ENCODE measurements at regions not wholly inside any gene's neighbourhood (a gene's known extent, or its start where the extent isn't known, plus 50 kb on each side); places are given as distances from the start of the nearest gene placed in this dataset.
"Not testable (repeated sequence)": the region's sequence is repeated elsewhere in the genome, so short reads cannot be mapped to it uniquely, and the experiment has no call there.

DNA sequence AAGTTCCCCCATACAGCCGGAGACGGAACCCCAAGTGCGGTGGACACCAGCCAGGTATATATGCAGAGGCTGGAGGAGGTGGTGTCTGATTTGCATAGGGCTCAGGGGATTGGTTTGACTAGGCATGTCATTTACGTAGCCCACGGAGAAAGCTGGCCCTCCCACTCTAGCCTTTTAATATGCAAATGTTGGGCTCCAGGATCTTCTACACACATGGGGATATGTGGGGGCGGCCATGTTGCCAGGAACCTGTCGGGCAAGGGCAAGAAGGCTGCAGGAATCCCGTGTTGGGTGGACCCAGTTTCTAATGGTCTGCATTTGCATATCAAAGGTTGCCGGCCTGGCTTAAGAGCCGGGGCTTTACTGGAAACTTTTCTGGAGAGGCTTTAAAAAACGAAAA lies 57.4 kb downstream of the FTHL17 start:
- peaks cover 15% of the 10 kb centered on the region for H3K9me3 Mint-ChIP-seq (ENCODE audit: low read depth)
- not testable (repeated sequence) for H3K4me1 Mint-ChIP-seq (ENCODE audit: low read depth); H3K27me3 Mint-ChIP-seq (ENCODE audit: low read depth); DNase-seq (ENCODE audit: low spot score); H3K27ac Mint-ChIP-seq (ENCODE audit: unreplicated experiment); H3K4me3 Mint-ChIP-seq (ENCODE audit: unreplicated experiment); H3K36me3 Mint-ChIP-seq (ENCODE audit: low read depth)

DNA sequence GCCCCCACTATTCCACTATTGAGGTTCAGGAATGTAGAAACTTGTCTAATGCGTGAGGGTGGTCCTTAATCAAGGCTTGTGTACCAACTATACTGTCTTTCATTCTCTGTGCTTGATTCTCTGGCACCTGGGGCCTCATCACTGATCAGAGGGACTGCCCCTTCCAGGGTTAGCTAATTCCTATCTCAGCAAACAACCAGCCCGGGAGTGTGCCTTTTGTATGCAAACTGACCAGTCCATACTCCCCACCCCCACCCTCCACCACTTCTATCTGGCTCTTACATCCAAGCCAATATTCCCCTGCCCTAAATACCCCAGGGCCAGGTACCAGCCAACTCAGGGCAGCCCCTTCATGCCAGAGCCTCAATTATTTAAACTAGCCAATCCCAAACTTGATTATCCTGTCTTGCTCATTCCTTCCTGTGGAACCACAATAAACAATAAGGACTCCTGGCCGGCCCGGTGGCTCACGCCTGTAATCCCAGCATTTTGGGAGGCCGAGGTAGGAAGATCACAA lies 59.3 kb downstream of the FTHL17 start:
- Mint-ChIP-seq H3K4me1 (ENCODE audit: low read depth) (no peaks in the 10 kb centered on the region), H3K27ac (ENCODE audit: unreplicated experiment) (no peak overlapping the region), H3K4me3 (ENCODE audit: unreplicated experiment) (no peak overlapping the region), H3K9me3 (ENCODE audit: low read depth) (peaks cover 10% of the 10 kb centered on the region), H3K36me3 (ENCODE audit: low read depth) (no peaks in the 10 kb centered on the region), H3K27me3 (ENCODE audit: low read depth) (peaks cover 2% of the 10 kb centered on the region)
- DNase-seq (ENCODE audit: low spot score): no peak
- TF ChIP-seq, protein P1, sequence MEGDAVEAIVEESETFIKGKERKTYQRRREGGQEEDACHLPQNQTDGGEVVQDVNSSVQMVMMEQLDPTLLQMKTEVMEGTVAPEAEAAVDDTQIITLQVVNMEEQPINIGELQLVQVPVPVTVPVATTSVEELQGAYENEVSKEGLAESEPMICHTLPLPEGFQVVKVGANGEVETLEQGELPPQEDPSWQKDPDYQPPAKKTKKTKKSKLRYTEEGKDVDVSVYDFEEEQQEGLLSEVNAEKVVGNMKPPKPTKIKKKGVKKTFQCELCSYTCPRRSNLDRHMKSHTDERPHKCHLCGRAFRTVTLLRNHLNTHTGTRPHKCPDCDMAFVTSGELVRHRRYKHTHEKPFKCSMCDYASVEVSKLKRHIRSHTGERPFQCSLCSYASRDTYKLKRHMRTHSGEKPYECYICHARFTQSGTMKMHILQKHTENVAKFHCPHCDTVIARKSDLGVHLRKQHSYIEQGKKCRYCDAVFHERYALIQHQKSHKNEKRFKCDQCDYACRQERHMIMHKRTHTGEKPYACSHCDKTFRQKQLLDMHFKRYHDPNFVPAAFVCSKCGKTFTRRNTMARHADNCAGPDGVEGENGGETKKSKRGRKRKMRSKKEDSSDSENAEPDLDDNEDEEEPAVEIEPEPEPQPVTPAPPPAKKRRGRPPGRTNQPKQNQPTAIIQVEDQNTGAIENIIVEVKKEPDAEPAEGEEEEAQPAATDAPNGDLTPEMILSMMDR (IDR thresholded peaks at IDR 0.05): no peak

DNA sequence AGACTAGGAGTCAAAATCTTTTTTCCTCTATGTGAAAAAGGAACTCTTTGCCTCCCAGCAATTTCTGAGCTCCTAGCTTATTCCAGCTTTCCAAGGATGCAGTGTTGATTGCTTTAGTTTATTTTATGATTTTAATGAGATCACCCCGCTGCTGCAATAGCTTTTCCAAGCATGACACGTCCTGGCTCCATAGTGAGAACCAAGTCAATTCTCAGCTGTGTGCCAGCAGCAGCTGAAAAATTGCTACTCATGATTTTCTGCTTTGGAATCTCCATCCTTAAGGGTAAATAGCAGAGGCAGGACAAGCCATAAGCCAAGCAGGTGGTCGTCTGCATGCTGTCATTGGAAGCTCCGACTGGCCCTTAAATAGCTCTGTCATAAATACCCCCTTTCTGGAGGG lies 64.5 kb downstream of the FTHL17 start:
- no peak overlapping the region for H3K27ac Mint-ChIP-seq (ENCODE audit: unreplicated experiment)

DNA sequence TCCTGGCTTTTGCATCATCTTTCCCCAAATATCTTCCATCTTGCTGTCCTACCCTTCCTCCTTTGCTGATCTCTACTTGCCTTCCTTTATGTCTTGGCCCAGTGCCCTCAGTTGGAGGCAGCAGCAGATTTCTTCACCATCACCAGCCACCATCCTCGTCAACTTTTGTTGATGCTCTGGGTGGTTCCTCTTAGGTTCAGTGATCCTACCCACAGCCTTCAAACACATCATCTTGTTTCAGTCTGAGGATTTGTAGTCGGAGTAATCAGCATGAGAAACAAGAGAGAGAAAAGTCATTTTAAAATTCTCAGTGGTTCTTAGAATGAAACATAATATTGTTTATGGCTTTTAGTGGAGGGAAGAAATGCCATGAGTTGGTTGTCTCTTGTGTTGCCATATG lies 65.8 kb downstream of the FTHL17 start:
- Mint-ChIP-seq H3K27me3 (ENCODE audit: low read depth) (peaks cover 8% of the 10 kb centered on the region), H3K9me3 (ENCODE audit: low read depth) (peaks cover 2% of the 10 kb centered on the region), H3K36me3 (ENCODE audit: low read depth) (no peaks in the 10 kb centered on the region), H3K27ac (ENCODE audit: unreplicated experiment) (no peak overlapping the region), H3K4me1 (ENCODE audit: low read depth) (no peaks in the 10 kb centered on the region), H3K4me3 (ENCODE audit: unreplicated experiment) (no peak overlapping the region)
- DNase-seq (ENCODE audit: low spot score): no peak
- TF ChIP-seq, protein P1 (IDR thresholded peaks at IDR 0.05): no peak

More for the DNA sequence above, 64.5 kb downstream of the FTHL17 start:
- peaks cover 2% of the 10 kb centered on the region for H3K9me3 Mint-ChIP-seq (ENCODE audit: low read depth)
- no peaks in the 10 kb centered on the region for H3K36me3 Mint-ChIP-seq (ENCODE audit: low read depth)
- DNase-seq (ENCODE audit: low spot score): no peak
- H3K4me1 Mint-ChIP-seq (ENCODE audit: low read depth): no peaks in the 10 kb centered on the region
- no peak overlapping the region for H3K4me3 Mint-ChIP-seq (ENCODE audit: unreplicated experiment)
- peaks cover 8% of the 10 kb centered on the region for H3K27me3 Mint-ChIP-seq (ENCODE audit: low read depth)
- TF ChIP-seq, protein P1 (IDR thresholded peaks at IDR 0.05): no peak

DNA sequence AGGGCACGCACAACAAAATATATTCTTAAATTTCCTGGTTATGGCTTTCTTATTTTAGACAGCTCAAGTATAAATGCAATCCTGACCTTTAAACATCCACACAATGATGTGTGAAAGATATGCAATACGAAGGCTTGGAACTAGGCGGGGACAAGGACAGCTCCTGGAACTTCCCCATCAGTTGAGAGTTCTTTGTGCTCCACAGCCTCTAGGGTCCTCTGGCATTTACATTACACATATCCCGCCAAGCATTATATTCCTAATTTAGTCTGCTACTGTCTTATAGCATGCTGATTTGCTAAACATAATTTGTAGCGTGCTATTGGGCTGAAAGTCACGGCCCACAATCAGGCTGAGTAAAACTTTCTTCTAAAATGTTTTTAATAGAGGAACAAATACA lies 74.4 kb downstream of the FTHL17 start:
- Mint-ChIP-seq H3K4me3 (ENCODE audit: unreplicated experiment) (no peak overlapping the region), H3K9me3 (ENCODE audit: low read depth) (no peaks in the 10 kb centered on the region), H3K4me1 (ENCODE audit: low read depth) (no peaks in the 10 kb centered on the region), H3K36me3 (ENCODE audit: low read depth) (no peaks in the 10 kb centered on the region), H3K27ac (ENCODE audit: unreplicated experiment) (no peak overlapping the region), H3K27me3 (ENCODE audit: low read depth) (no peaks in the 10 kb centered on the region)
- TF ChIP-seq, protein P1 (IDR thresholded peaks at IDR 0.05): no peak
- no peak for DNase-seq (ENCODE audit: low spot score)

DNA sequence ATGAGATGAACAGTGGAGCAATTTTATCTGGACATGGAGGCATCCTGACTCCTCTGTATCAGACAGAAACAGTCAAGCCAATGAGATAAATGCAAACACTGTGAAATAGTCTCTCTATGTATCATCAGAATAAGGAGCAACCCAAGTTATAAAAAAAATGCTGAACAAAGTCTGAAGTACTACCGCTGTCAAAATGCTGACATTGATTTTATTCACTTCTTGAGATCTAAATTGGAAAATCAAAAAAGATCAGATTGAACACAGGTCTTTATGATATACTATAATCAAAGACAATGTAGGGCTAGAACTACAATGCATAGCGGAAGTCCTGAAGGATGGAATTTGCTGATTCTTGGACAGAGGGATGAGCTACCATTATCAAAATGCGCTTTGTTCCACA lies 76.1 kb downstream of the FTHL17 start:
- Mint-ChIP-seq H3K4me3 (ENCODE audit: unreplicated experiment) (no peak overlapping the region), H3K36me3 (ENCODE audit: low read depth) (no peaks in the 10 kb centered on the region), H3K4me1 (ENCODE audit: low read depth) (no peaks in the 10 kb centered on the region), H3K9me3 (ENCODE audit: low read depth) (no peaks in the 10 kb centered on the region), H3K27me3 (ENCODE audit: low read depth) (no peaks in the 10 kb centered on the region), H3K27ac (ENCODE audit: unreplicated experiment) (no peak overlapping the region)
- DNase-seq (ENCODE audit: low spot score): no peak
- TF ChIP-seq, protein P1 (IDR thresholded peaks at IDR 0.05): no peak
